BJ (cell line): ENCODE measurements at regions not wholly inside any gene's neighbourhood (a gene's known extent, or its start where the extent isn't known, plus 50 kb on each side); places are given as distances from the start of the nearest gene placed in this dataset.

Source experiments
- CTCF ChIA-PET: fragments of 350-600 bp; formaldehyde crosslinking; extraction: SDS; loops from one replicate; lab custom pipeline; 2021; ENCODE audit warnings: antibody characterized with exemption, inconsistent platforms; lab: Yijun Ruan, JAX
- POLR2A ChIA-PET: fragments of 300-600 bp; sonication (Branson Sonifier 250); formaldehyde crosslinking; extraction: SDS; loops from one replicate; lab custom pipeline; 2021; ENCODE audit warnings: antibody characterized with exemption; lab: Charles Lee
- DNase-seq: peaks from one replicate; pipeline ENCODE4 v3.0.0-alpha.2; 2011; ENCODE audit warnings: low read depth
- H3K27me3 ChIP-seq: 2 replicates; pipeline ENCODE4 v1.6.0; 2011; ENCODE audit warnings: low read length; ENCODE audit not compliant: control insufficient read depth, insufficient read depth
- H3K36me3 ChIP-seq: 2 replicates; pipeline ENCODE4 v1.5.1; 2011; ENCODE audit warnings: low read length; ENCODE audit not compliant: control insufficient read depth, insufficient read depth
- H3K4me3 ChIP-seq: 2 replicates; pipeline ENCODE4 v1.5.1; 2011; ENCODE audit warnings: low read depth, mild to moderate bottlenecking, control low read depth, low read length
- TF ChIP-seq, protein P1 (sequence below): IDR thresholded peaks from 2 replicates; pipeline ENCODE4 v1.5.1; 2011; ENCODE audit warnings: low read depth, mild to moderate bottlenecking, control low read depth, inconsistent platforms, low read length, moderate library complexity; ENCODE audit not compliant: insufficient read depth

DNA sequence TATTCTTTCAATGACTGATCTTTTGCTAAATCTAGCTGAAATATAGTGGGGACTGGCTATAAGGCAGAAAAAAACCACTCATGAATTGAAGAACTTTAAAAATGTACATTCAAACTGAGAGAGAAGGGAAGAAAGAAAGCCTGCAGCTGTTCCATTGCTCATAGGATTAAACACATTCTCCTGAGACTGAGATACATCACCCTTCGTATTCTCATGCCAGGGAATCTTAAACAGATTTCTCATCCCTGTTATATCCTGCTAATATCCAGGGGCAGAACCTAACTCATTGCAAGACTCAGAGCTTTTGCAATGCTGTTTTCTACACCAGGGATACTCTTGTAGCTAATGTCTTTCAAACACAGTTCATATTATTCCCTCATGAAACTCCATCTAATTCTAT lies 67.2 kb upstream of the ACSS3 start:
- DNase-seq: no peak
- H3K27me3 ChIP-seq: no peaks in the 10 kb centered on the region
- ChIA-PET POLR2A (no interaction called here), CTCF (interaction anchor here (0.5 kb wide), 1 partner anchor 713 kb away, joined by 3 read pairs; no protein-coding TSS in a partner anchor)
- TF ChIP-seq, protein P1, sequence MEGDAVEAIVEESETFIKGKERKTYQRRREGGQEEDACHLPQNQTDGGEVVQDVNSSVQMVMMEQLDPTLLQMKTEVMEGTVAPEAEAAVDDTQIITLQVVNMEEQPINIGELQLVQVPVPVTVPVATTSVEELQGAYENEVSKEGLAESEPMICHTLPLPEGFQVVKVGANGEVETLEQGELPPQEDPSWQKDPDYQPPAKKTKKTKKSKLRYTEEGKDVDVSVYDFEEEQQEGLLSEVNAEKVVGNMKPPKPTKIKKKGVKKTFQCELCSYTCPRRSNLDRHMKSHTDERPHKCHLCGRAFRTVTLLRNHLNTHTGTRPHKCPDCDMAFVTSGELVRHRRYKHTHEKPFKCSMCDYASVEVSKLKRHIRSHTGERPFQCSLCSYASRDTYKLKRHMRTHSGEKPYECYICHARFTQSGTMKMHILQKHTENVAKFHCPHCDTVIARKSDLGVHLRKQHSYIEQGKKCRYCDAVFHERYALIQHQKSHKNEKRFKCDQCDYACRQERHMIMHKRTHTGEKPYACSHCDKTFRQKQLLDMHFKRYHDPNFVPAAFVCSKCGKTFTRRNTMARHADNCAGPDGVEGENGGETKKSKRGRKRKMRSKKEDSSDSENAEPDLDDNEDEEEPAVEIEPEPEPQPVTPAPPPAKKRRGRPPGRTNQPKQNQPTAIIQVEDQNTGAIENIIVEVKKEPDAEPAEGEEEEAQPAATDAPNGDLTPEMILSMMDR: no peak
- H3K36me3 ChIP-seq: no peaks in the 10 kb centered on the region
- H3K4me3 ChIP-seq: no peak overlapping the region

DNA sequence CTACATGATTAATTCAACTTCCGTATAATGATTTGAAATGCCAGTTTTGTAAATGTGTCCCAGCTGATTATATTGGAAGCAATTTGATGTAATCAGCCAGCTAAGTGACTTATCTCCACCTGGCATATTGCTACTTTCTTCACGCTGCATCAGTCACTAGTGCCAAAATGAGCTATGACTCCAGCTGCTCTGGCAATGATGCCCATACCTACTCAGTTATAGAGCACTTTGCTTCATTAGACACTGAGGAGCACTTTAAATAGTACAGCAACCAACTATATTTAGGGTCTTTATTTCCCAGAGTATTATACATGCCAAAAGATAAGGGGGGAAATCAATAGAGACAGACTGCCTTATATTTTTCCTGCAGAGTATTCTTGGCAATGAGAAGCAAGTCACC lies 67.9 kb upstream of the LIN7A start:
- H3K27me3 ChIP-seq: no peaks in the 10 kb centered on the region
- TF ChIP-seq, protein P1: no peak
- POLR2A ChIA-PET: no interaction called here
- no peak for DNase-seq
- H3K36me3 ChIP-seq: no peaks in the 10 kb centered on the region
- no peak overlapping the region for H3K4me3 ChIP-seq
- CTCF ChIA-PET: no interaction called here

- TF ChIP-seq, protein P1: no peak
- H3K27me3 ChIP-seq: no peaks in the 10 kb centered on the region
- CTCF ChIA-PET: no interaction called here
- DNase-seq: no peak
- H3K36me3 ChIP-seq: no peaks in the 10 kb centered on the region
- no peak overlapping the region for H3K4me3 ChIP-seq
- POLR2A ChIA-PET: no interaction called here
Measured at GRCh38 chr12:81000831-81001230, 63.1 kb upstream of the LIN7A start.

DNA sequence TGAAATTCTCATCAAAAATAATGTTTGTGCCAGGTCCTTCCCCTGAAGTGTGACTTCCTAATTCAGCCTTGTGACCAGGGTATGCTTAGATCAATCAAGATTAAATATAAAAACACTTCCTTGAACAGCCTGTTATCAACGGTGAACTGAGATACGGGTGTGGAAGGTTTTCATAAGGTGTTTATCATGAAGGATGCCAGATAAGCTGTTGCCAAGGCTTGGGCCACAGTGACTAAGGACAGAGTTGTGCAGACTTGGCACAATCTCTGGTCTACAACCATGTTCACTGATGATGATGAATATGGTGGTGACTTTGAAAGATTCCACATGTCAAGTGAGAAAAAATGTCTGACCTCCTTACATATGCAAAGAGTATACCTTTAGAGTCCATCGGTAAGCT lies 51.3 kb upstream of the LIN7A start:
- POLR2A ChIA-PET: no interaction called here
- DNase-seq: no peak
- H3K4me3 ChIP-seq: no peak overlapping the region
- no peaks in the 10 kb centered on the region for H3K36me3 ChIP-seq
- H3K27me3 ChIP-seq: no peaks in the 10 kb centered on the region
- TF ChIP-seq, protein P1: no peak
- CTCF ChIA-PET: interaction anchor here (0.5 kb wide), 1 partner anchor 1636 kb away, joined by 3 read pairs; no protein-coding TSS in a partner anchor
